GM19455 (cell line): ENCODE measurements at regions not wholly inside any gene's neighbourhood (a gene's known extent, or its start where the extent isn't known, plus 50 kb on each side); places are given as distances from the start of the nearest gene placed in this dataset.

Experiments
- ATAC-seq: cut with Tn5 transposase; IDR thresholded peaks from one replicate; pipeline ENCODE4 v1.9.1; 2021; ENCODE audit not compliant: unreplicated experiment

- ATAC-seq: no peak
These were observed 478.3 kb upstream of the ADAMTS16 start for GRCh38 chr5:4661836-4662235.

GRCh38 chr5:4662756-4663155 is 477.4 kb upstream of the ADAMTS16 start:
- no peak for ATAC-seq

DNA sequence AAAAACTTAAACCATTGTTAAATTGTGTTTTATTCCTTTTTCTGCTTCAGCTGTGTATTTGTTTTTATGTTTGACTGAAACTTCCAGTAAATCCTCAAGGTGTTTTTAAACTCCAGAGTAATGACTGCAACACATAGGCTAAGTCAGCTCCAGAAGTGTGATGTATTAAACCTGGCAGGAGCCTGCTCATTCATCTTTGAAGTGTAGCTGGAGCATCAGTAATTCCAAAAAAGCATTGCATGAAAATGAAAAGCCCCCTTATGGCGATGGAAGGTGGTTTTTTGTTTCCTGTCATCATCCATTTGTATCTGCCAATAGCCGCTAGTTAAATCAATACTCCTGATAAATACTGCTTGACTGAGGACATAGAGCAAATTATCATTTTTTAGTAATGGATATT is 474.2 kb upstream of the ADAMTS16 start:
- ATAC-seq: no peak

- no peak for ATAC-seq
These were observed 466.0 kb upstream of the ADAMTS16 start for GRCh38 chr5:4674166-4674565.

DNA sequence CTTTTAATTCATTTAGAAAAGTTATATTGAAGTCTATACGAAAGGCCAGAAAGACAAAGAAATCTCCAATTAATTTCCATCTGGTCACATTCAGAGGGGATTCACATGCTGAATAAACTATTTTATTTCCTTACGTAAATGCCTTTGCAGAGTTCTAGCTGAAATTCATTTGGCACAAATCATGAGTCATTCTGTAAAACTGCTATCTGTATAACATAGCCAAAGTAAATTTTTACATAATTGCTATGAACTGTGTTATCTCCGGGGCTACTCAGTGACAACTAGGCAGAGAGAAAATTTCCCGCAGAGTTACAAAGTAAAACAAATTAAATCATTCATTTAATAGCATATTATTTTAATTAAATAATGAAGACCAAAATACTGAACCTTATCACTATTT is 463.2 kb upstream of the ADAMTS16 start:
- no peak for ATAC-seq

- no peak for ATAC-seq
These were observed 455.2 kb upstream of the ADAMTS16 start for GRCh38 chr5:4684946-4685345.

DNA sequence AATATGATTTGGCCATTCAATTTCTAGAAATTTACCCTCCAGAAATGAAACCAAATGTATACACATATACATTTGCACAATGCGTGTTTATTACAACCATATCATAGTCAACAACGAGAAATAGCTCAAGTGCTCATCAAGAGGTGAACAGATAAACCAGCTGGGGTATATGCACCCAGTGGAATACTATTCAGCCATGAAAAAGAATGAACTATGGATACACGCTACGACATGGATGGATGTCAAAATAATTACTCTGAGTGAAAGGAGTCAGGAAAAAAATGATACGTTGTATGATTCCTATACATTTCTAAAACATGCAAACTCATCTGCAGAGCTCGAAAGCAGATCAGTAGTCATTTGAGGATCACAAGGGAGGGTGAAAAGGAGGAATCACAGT is 441.5 kb upstream of the ADAMTS16 start:
- no peak for ATAC-seq

DNA sequence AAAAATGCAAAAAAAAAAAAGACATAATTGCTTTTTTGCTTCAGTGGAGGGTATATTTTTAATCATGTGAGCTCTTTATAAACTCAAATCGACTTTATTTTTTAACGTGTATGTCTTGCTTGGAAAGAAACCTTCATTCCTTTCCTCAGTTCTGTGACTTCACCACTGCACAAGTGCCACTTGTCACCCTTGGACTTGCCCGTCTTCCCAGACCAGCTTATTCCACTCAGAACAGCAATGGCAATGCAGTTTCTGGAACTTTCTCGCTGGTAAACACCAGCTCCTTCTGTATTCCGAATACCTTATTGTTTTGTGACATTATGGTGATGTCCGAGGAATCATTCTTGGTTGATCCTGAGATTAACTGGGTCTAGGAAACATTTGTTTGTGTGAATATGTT is 440.5 kb upstream of the ADAMTS16 start:
- no peak for ATAC-seq

DNA sequence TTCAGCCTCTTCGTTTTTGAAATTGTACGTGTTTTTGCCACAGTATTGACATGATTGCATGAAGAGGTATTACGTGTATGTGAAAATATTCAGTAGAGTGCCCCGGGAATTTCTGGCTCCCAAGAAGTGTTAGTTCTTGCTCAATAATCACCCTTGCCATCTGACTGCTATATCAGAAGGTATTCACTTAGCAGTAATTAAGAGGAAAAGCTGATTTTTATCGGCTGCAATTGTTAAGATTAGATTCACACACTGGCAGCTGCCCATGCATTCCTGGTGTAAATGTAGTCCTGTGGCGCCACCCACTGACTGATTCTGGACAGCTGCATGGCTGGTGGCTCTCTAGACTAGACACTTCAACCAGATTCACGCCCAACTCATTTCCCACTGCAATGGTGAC is 440.1 kb upstream of the ADAMTS16 start:
- no peak for ATAC-seq

GRCh38 chr5:4700871-4701270 is 439.3 kb upstream of the ADAMTS16 start:
- ATAC-seq: no peak

DNA sequence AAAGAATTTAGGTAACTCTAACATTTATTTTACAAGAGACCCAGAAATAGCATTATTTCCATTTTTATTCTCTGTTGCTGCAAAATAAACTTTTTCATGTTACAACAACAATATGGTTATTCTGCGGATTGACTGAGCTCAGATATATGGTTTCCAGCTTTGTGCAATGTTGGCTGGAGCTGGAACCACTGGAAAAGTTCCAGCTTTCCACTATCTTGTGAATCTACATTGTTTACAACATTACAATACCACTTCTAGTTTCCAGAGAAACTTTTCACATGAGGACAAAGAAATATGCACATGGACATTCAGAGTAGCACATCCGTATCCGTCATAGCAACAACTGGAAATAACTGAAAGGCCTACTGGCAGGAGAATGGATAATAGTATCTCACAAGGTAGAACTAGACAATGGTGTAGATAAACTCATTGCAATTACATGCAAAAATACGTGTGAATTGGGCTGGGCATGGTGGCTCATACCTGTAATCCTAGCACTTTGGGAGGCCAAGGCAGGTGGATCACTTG is 436.1 kb upstream of the ADAMTS16 start:
- no peak for ATAC-seq

- ATAC-seq: no peak
These were observed 435.2 kb upstream of the ADAMTS16 start for GRCh38 chr5:4704951-4705350.

GRCh38 chr5:4716781-4717180 is 423.3 kb upstream of the ADAMTS16 start:
- no peak for ATAC-seq

DNA sequence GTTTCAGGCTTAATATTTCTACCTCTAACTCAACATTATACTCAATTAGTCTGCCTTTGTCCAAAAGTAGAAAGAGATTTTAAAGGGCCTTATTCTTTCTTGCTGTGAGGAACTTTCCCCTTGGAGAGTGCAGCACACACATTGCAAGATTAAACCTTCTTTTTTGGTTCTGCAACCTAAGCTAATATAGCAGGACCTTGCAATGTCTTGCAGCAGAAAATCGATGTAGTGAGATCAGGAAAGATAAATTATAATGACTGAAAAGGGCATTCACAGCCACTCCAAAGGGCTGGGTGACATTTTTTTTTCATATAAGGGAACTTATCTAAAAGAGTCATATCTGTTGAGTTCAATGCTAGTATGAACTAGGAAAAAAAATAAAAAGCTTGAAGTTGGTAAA is 422.7 kb upstream of the ADAMTS16 start:
- no peak for ATAC-seq

DNA sequence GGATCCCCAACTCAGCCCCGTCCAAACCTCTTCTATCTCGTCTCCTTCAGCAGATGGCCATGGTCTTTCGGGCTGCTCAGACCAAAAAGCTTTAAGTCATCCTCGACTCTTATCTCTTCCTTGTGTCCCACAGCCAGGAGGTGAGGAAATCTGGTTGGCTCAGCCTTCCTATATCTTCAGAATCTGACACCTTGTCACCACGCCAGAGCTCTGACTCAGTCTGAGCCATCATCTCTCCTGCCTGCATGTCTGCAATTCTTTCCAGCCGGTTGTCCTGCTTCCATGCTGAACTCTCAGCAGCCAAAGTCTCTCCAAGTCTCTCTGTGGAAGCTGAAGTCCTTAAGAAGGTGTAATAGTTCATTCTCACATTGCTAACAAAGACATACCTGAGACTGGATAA is 419.3 kb upstream of the ADAMTS16 start:
- ATAC-seq: no peak

DNA sequence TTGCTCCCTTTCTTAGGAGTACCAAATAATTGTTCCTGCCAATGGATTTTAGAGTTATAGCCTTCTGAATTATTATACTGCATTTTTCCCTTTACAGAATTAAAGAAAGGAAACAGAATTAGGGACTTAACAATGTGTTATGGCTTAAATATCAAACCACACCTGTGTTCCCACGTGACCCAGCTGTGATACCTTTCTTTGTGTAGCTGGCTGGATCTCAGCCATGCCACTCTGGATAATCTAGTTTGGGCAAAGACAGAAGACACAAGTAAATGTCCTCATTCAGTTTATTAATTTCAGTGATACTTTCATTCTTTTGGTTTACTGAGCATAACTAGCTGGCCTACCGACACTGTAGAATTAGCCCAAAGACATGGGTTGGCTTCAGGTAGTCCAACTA is 417.2 kb upstream of the ADAMTS16 start:
- no peak for ATAC-seq

DNA sequence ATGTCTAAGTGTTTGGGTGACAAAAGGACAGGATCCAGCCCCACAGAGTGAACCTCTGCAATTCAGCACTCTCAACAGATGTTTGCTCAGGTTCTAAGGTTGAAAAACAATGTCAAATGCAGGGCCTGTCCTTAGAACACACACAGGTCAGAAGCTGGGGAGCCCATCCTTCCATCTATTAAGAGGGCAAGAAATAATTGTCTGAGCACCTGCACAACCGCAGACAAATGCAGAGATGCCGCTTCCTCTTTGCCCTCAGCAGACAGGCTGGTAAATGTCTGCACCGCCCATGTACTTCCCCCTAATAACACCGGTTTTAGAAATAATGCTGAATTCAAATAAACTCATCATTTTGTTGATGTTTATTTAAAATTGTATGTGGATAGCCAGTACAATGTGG is 414.5 kb upstream of the ADAMTS16 start:
- no peak for ATAC-seq

DNA sequence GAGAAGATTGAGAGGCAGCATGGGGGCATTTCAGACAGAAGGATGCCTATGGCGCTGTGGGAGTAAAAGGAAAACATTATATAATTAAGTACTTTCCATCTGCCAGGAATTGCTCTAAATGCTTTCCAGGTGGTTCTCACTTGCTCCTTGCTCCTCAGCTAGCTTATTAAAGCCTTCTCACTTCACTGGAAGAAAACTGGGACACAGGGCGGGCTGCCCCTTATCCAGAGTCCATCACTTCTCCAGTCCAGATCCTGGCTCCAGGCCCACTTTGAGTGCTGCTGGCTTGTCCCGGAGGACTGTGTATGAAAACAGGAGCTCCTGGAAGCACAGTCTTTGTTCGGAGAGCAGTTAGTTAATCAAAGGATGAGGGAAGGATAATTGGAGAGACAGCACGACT is 409.9 kb upstream of the ADAMTS16 start:
- no peak for ATAC-seq

GRCh38 chr5:4734348-4734747 is 405.8 kb upstream of the ADAMTS16 start:
- no peak for ATAC-seq

DNA sequence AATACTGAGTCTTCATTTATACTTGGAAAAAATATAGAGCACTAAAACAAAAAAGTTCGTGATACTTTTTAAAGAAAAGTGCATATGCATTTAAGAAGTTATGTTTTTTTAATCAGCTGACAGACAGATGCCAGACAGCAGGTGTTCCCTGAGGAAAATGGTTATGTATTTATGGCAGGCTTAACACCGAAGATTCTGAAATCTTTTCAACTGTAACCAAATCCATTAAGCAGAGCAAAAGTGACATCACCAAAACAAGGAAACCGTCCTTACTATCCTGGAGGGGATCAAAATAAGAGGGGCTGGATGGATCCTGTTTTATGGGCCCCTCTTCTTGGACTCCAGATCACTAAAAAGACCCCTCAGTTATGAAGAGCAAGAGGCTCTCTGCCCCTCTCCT is 404.9 kb upstream of the ADAMTS16 start:
- ATAC-seq: no peak

DNA sequence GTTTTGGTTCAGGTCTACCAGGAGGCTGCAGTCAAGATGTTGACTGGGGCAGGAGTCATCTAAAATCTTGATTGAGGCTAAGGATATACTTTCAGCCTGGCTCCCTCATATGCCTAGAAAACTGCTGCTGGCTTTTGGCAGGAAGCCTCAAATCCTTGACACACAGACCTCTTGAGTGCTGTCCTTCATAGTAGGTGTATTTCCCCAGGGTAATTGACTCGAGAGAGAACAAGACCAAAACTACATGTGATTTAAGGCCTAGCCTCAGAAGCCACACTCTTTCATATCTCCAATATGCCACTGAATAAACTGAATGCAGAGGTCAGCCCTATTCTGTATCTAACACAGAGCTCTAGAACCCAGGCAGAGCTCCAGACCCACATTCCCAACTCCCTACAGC is 402.3 kb upstream of the ADAMTS16 start:
- no peak for ATAC-seq

- no peak for ATAC-seq
These were observed 401.8 kb upstream of the ADAMTS16 start for GRCh38 chr5:4738298-4738697.

GRCh38 chr5:4740156-4740555 is 400.0 kb upstream of the ADAMTS16 start:
- ATAC-seq: no peak

- no peak for ATAC-seq
These were observed 381.6 kb upstream of the ADAMTS16 start for GRCh38 chr5:4758550-4758949.
